ENCODE measurements at regions not wholly inside any gene's neighbourhood (a gene's known extent, or its start where the extent isn't known, plus 50 kb on each side); places are given as distances from the start of the nearest gene placed in this dataset.

- DNase-seq (ENCODE audit: low spot score), result no peak
Measured at GRCh38 chr3:167958141-167958540, 137.6 kb downstream of the GOLIM4 start.

GRCh38 chr3:167952969-167953368 is 142.8 kb downstream of the GOLIM4 start:
- no peak for DNase-seq (ENCODE audit: low spot score)

GRCh38 chr3:167950212-167950611 is 145.5 kb downstream of the GOLIM4 start:
- DNase-seq (ENCODE audit: low spot score), result no peak

- DNase-seq (ENCODE audit: low spot score), result peak; percentile 5
Measured at GRCh38 chr3:167941234-167941995, 154.3 kb downstream of the GOLIM4 start.

- DNase-seq (ENCODE audit: low spot score), result no peak
Measured at GRCh38 chr3:167940241-167940640, 155.5 kb downstream of the GOLIM4 start.

- no peak for DNase-seq (ENCODE audit: low spot score)
Measured at GRCh38 chr3:167938516-167938915, 157.2 kb downstream of the GOLIM4 start.

GRCh38 chr3:167936019-167936418 is 159.7 kb downstream of the GOLIM4 start:
- peak; percentile 0 for DNase-seq (ENCODE audit: low spot score)

GRCh38 chr3:167930453-167930852 is 165.3 kb downstream of the GOLIM4 start:
- no peak for DNase-seq (ENCODE audit: low spot score)

- DNase-seq (ENCODE audit: low spot score), result no peak
Measured at GRCh38 chr3:167929968-167930367, 165.8 kb downstream of the GOLIM4 start.

- no peak for DNase-seq (ENCODE audit: low spot score)
Measured at GRCh38 chr3:167928381-167928780, 167.3 kb downstream of the GOLIM4 start.

GRCh38 chr3:167920747-167921146 is 175.0 kb downstream of the GOLIM4 start:
- DNase-seq (ENCODE audit: low spot score), result no peak

GRCh38 chr3:167919590-167919989 is 176.1 kb downstream of the GOLIM4 start:
- DNase-seq (ENCODE audit: low spot score), result no peak

GRCh38 chr3:167918686-167919085 is 177.0 kb downstream of the GOLIM4 start:
- DNase-seq (ENCODE audit: low spot score), result no peak

- no peak for DNase-seq (ENCODE audit: low spot score)
Measured at GRCh38 chr3:167918008-167918596, 177.6 kb downstream of the GOLIM4 start.

- DNase-seq (ENCODE audit: low spot score), result no peak
Measured at GRCh38 chr3:167913219-167913835, 177.8 kb downstream of the SERPINI1 start.

- DNase-seq (ENCODE audit: low spot score), result no peak
Measured at GRCh38 chr3:167909952-167910351, 174.4 kb downstream of the SERPINI1 start.

GRCh38 chr3:167909504-167909896 is 174.0 kb downstream of the SERPINI1 start:
- DNase-seq (ENCODE audit: low spot score), result no peak

GRCh38 chr3:167908746-167909503 is 173.4 kb downstream of the SERPINI1 start:
- no peak for DNase-seq (ENCODE audit: low spot score)

GRCh38 chr3:167908221-167908620 is 172.7 kb downstream of the SERPINI1 start:
- DNase-seq (ENCODE audit: low spot score), result no peak

GRCh38 chr3:167901138-167901537 is 165.6 kb downstream of the SERPINI1 start:
- DNase-seq (ENCODE audit: low spot score), result no peak

- DNase-seq (ENCODE audit: low spot score), result no peak
Measured at GRCh38 chr3:167899093-167899492, 163.6 kb downstream of the SERPINI1 start.

- no peak for DNase-seq (ENCODE audit: low spot score)
Measured at GRCh38 chr3:167898091-167898490, 162.6 kb downstream of the SERPINI1 start.

GRCh38 chr3:167895684-167896083 is 160.2 kb downstream of the SERPINI1 start:
- DNase-seq (ENCODE audit: low spot score), result no peak

All from globus pallidus (tissue), 1 donor.